ENCODE measurements at regions not wholly inside any gene's neighbourhood (a gene's known extent, or its start where the extent isn't known, plus 50 kb on each side); places are given as distances from the start of the nearest gene placed in this dataset.

DNA sequence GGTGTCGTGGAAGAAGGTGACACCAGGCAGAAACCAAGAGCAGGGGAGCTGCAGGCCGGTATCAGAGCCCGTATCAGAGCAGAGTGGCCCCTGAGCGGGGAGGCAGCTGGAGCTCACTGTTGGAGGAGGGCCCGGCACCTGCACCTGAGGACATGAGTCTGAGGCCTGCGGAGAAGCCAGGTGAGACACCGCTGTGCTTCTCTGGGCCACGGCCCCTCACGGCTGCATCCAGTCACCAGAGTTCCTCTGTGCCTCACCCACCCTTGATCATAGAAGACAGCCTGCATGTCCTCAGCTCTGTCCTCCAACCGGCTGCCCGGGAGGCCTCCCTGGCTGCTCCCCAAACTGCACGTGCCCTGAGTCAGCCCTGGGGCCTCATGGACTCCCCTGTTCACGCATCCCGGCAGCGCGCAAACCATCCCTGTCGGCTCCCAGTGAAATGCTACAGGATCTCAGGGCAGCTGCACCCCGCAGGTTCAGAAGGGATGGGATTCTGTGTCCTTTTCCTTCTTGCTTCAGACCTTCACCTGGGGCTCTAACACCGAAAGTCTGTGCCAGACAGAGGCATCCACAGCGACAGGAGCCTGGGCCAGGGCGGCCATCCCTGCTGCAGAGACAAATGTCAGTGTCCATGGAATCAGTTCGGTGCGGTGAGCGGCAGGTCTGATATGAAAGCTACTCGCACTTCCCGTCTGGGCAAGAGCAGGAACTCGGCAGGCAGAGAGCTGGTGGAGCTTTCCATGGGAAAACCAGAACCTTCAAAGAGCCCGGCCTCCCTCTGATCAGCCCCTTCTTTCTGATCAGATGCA lies 111.9 kb upstream of the FAM20C start:
- TF ChIP-seq, protein P1, sequence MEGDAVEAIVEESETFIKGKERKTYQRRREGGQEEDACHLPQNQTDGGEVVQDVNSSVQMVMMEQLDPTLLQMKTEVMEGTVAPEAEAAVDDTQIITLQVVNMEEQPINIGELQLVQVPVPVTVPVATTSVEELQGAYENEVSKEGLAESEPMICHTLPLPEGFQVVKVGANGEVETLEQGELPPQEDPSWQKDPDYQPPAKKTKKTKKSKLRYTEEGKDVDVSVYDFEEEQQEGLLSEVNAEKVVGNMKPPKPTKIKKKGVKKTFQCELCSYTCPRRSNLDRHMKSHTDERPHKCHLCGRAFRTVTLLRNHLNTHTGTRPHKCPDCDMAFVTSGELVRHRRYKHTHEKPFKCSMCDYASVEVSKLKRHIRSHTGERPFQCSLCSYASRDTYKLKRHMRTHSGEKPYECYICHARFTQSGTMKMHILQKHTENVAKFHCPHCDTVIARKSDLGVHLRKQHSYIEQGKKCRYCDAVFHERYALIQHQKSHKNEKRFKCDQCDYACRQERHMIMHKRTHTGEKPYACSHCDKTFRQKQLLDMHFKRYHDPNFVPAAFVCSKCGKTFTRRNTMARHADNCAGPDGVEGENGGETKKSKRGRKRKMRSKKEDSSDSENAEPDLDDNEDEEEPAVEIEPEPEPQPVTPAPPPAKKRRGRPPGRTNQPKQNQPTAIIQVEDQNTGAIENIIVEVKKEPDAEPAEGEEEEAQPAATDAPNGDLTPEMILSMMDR (IDR thresholded peaks at IDR 0.05; ENCODE audit: poor library complexity, severe bottlenecking) = no peak
- TF ChIP-seq RAD21 (conservative IDR thresholded peaks at IDR 0.05) (no peak), EP300 (conservative IDR thresholded peaks at IDR 0.05; ENCODE audit: poor library complexity, severe bottlenecking) (no peak)

Data from neural cell (in vitro differentiated cells).